DOHH2 (cell line): ENCODE measurements at regions not wholly inside any gene's neighbourhood (a gene's known extent, or its start where the extent isn't known, plus 50 kb on each side); places are given as distances from the start of the nearest gene placed in this dataset.

Experiments
- H3F3A ChIP-seq: fragments of 200-600 bp; sonication (generic), shearing (Covaris generic); 2 replicates; pipeline ENCODE4 v1.6.0; 2016; ENCODE audit warnings: antibody characterized with exemption, mild to moderate bottlenecking; ENCODE audit not compliant: control insufficient read depth, insufficient read depth
- H3K27ac ChIP-seq: fragments of 200-600 bp; sonication (generic); 2 replicates; pipeline ENCODE4 v1.5.1; 2014; ENCODE audit warnings: low read depth, mild to moderate bottlenecking, low read length, moderate library complexity
- H3K27me3 ChIP-seq: fragments of 200-600 bp; sonication (generic); 2 replicates; pipeline ENCODE4 v1.6.1; 2014; ENCODE audit warnings: mild to moderate bottlenecking, low read length, mixed read lengths; ENCODE audit not compliant: control insufficient read depth
- H3K36me3 ChIP-seq: fragments of 200-600 bp; sonication (generic); 2 replicates; pipeline ENCODE4 v1.6.1; 2014; ENCODE audit warnings: mild to moderate bottlenecking, low read length, moderate library complexity, mixed read lengths; ENCODE audit not compliant: control insufficient read depth
- H3K4me1 ChIP-seq: fragments of 200-600 bp; sonication (generic); 2 replicates; pipeline ENCODE4 v1.6.1; 2014; ENCODE audit warnings: mild to moderate bottlenecking, low read length, mixed read lengths; ENCODE audit not compliant: control insufficient read depth
- H3K4me2 ChIP-seq: fragments of 200-600 bp; sonication (generic); 2 replicates; pipeline ENCODE4 v1.6.0; 2014; ENCODE audit warnings: mild to moderate bottlenecking, low read length, moderate library complexity
- H3K4me3 ChIP-seq: fragments of 200-600 bp; sonication (generic); 2 replicates; pipeline ENCODE4 v1.5.1; 2014; ENCODE audit warnings: mild to moderate bottlenecking, low read length, mixed read lengths
- H3K79me2 ChIP-seq: fragments of 200-600 bp; sonication (generic); 2 replicates; pipeline ENCODE4 v1.6.1; 2014; ENCODE audit warnings: mild to moderate bottlenecking, low read length, mixed read lengths; ENCODE audit not compliant: control insufficient read depth
- H3K9me2 ChIP-seq: fragments of 200-600 bp; sonication (generic); replicated peaks from 2 replicates; pipeline ENCODE4 v1.6.1; 2014; ENCODE audit warnings: mild to moderate bottlenecking, low read length, mixed read lengths; ENCODE audit not compliant: control insufficient read depth
- H3K9me3 ChIP-seq: fragments of 200-600 bp; sonication (generic); 2 replicates; pipeline ENCODE4 v1.6.1; 2014; ENCODE audit warnings: antibody characterized with exemption, low read length, mixed read lengths; ENCODE audit not compliant: control insufficient read depth, insufficient read depth
- H4K20me1 ChIP-seq: fragments of 200-600 bp; sonication (generic); 2 replicates; pipeline ENCODE4 v1.6.0; 2014; ENCODE audit warnings: low read depth, mild to moderate bottlenecking, antibody characterized with exemption, low read length, moderate library complexity; ENCODE audit not compliant: control insufficient read depth, insufficient read depth
- EZH2phosphoT487 ChIP-seq: fragments of 200-600 bp; sonication (generic); IDR thresholded peaks from 2 replicates; pipeline ENCODE4 v1.6.1; 2017; ENCODE audit warnings: borderline replicate concordance, mild to moderate bottlenecking, antibody characterized with exemption, low read length, moderate library complexity, mixed read lengths
- TF ChIP-seq, protein P1 (sequence below): fragments of 200-600 bp; sonication (generic); IDR thresholded peaks from one replicate; pipeline ENCODE4 v1.5.1; 2014; ENCODE audit warnings: antibody characterized with exemption, mild to moderate bottlenecking, low read depth, low read length; ENCODE audit not compliant: poor library complexity, severe bottlenecking

DNA sequence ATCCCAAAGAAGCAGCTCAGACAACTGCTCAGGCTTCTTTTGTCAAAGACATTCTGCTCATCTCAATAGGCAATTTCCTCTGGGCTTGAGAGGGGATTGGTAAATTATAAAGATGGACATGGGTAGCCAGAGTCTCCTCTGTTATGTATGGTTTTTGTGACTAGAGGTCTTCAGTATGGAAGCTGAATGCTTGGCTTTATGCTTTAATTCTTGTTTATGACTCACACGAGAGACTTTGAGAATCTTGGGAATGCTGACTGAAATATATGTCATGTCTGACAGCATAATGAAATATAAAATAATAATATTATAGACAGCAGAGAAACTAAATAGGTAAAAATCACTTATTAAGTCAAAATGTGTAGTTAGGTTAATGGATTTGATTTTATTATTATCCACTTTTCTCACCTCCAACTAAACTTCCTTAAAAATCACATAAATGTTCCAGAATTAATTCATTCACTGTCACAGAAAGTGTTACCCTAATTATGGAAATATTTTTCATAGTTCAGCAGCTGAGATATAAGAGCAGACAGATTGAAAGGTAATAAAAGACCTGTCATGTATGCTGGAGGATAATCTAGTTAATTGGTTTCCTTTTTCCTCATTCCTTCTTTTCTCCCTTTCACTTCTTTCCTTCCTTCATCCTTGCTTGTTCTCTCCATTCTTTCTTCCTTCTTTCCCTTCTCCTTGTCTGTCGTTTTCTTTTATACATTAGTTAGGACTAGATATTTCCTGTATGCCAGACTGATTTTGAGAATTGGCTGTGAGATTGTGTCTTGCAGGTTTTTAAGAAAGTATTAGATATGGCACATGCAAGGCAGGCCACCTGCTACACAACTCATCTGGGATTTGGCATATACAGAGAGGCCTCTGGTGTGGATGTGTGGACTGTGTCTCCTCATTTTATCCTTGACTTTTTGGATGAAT lies 1866.1 kb upstream of the NUDT12 start:
- Histone ChIP-seq H3K9me2 (no peaks in the 10 kb centered on the region), H3K27me3 (no peaks in the 10 kb centered on the region), H3K27ac (no peak overlapping the region), H3K36me3 (no peaks in the 10 kb centered on the region), H3K4me1 (no peaks in the 10 kb centered on the region), H3K4me2 (no peak overlapping the region), H3K4me3 (no peak overlapping the region), H3F3A (no peaks in the 10 kb centered on the region), H3K79me2 (no peaks in the 10 kb centered on the region), H4K20me1 (no peaks in the 10 kb centered on the region), H3K9me3 (no peaks in the 10 kb centered on the region)
- TF ChIP-seq, protein P1, sequence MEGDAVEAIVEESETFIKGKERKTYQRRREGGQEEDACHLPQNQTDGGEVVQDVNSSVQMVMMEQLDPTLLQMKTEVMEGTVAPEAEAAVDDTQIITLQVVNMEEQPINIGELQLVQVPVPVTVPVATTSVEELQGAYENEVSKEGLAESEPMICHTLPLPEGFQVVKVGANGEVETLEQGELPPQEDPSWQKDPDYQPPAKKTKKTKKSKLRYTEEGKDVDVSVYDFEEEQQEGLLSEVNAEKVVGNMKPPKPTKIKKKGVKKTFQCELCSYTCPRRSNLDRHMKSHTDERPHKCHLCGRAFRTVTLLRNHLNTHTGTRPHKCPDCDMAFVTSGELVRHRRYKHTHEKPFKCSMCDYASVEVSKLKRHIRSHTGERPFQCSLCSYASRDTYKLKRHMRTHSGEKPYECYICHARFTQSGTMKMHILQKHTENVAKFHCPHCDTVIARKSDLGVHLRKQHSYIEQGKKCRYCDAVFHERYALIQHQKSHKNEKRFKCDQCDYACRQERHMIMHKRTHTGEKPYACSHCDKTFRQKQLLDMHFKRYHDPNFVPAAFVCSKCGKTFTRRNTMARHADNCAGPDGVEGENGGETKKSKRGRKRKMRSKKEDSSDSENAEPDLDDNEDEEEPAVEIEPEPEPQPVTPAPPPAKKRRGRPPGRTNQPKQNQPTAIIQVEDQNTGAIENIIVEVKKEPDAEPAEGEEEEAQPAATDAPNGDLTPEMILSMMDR: no peak
- TF ChIP-seq EZH2phosphoT487: no peak

DNA sequence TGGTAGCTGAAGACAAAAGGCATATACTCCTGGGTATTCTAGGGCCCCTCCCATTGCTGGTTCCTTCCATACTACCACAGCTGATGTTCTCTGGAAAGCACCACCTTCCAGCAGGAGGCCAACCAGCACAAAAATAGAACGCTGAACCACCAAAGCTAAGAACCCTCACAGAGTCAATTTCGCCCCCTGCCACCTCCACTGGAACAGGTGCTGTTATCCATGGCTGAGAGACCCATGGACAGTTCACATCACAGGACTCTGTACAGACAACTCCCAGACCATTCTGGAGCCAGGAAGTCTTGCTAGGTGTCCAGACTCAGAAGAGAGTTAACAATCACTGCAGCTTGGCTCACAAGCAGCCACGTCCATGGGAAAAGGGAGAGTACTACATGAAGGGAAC lies 1851.5 kb upstream of the NUDT12 start:
- Histone ChIP-seq H4K20me1 (no peaks in the 10 kb centered on the region), H3K4me3 (no peak overlapping the region), H3K9me2 (no peaks in the 10 kb centered on the region), H3K79me2 (no peaks in the 10 kb centered on the region), H3K27ac (no peak overlapping the region), H3K9me3 (no peaks in the 10 kb centered on the region), H3F3A (no peaks in the 10 kb centered on the region), H3K4me1 (no peaks in the 10 kb centered on the region), H3K27me3 (no peaks in the 10 kb centered on the region), H3K4me2 (no peak overlapping the region), H3K36me3 (no peaks in the 10 kb centered on the region)
- TF ChIP-seq, protein P1: no peak
- no peak for TF ChIP-seq EZH2phosphoT487

DNA sequence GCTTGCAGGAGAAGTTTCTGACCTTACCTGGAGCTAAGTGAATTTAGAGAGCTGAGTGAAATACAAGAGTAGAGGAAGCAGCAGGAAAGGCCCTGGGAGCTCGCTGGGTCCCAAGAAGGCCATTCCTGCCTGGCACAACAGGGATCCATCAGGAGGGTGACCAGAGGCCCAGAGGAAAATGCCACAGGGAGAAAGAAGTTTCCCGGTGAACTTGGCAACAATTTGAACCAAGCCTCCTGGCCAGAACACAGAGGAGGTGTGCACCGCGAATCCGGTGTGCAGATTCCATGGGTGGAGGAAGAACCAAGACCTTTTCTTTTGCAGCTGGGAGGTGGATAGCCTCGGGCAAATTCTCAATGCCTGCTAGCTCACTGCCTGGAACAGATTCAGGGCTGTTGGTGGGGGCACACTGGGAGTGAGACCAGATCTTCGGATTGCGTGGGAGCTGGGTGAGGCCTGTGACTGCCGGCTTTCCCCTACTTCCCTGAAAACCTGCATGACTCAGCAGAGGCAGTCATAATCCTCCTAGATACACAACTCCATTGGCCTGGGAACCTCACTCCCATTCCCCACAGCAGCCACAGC lies 1850.9 kb upstream of the NUDT12 start:
- Histone ChIP-seq H3F3A (no peaks in the 10 kb centered on the region), H3K9me2 (no peaks in the 10 kb centered on the region), H3K79me2 (no peaks in the 10 kb centered on the region), H3K9me3 (no peaks in the 10 kb centered on the region), H3K4me2 (no peak overlapping the region), H3K36me3 (no peaks in the 10 kb centered on the region), H3K27me3 (no peaks in the 10 kb centered on the region), H3K4me1 (no peaks in the 10 kb centered on the region), H3K4me3 (no peak overlapping the region), H3K27ac (no peak overlapping the region), H4K20me1 (no peaks in the 10 kb centered on the region)
- TF ChIP-seq, protein P1: no peak
- TF ChIP-seq EZH2phosphoT487: no peak
